ENCODE measurements at regions not wholly inside any gene's neighbourhood (a gene's known extent, or its start where the extent isn't known, plus 50 kb on each side); places are given as distances from the start of the nearest gene placed in this dataset.

- no peaks in the 10 kb centered on the region for H3K36me3 ChIP-seq (ENCODE audit: low read depth)
- no peaks in the 10 kb centered on the region for H3K27me3 ChIP-seq (ENCODE audit: insufficient read depth, low read depth)
- intact Hi-C loops (cut with micrococcal nuclease; ENCODE audit: unreplicated experiment), result no loop called here
- no peaks in the 10 kb centered on the region for H4K20me1 ChIP-seq (ENCODE audit: insufficient read depth)
- H3F3A ChIP-seq (ENCODE audit: insufficient read depth, low read depth), result no peaks in the 10 kb centered on the region
- no peaks in the 10 kb centered on the region for H3K79me2 ChIP-seq (ENCODE audit: low read depth)
- TF ChIP-seq, protein P1, sequence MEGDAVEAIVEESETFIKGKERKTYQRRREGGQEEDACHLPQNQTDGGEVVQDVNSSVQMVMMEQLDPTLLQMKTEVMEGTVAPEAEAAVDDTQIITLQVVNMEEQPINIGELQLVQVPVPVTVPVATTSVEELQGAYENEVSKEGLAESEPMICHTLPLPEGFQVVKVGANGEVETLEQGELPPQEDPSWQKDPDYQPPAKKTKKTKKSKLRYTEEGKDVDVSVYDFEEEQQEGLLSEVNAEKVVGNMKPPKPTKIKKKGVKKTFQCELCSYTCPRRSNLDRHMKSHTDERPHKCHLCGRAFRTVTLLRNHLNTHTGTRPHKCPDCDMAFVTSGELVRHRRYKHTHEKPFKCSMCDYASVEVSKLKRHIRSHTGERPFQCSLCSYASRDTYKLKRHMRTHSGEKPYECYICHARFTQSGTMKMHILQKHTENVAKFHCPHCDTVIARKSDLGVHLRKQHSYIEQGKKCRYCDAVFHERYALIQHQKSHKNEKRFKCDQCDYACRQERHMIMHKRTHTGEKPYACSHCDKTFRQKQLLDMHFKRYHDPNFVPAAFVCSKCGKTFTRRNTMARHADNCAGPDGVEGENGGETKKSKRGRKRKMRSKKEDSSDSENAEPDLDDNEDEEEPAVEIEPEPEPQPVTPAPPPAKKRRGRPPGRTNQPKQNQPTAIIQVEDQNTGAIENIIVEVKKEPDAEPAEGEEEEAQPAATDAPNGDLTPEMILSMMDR (conservative IDR thresholded peaks at IDR 0.05), result no peak
- no peak for TF ChIP-seq EZH2 (IDR thresholded peaks at IDR 0.05; ENCODE audit: low read depth)
- H3K9me2 ChIP-seq (ENCODE audit: insufficient read depth), result no peaks in the 10 kb centered on the region
- no peaks in the 10 kb centered on the region for H3K4me1 ChIP-seq (replicated peaks; ENCODE audit: insufficient read depth)
- no peak overlapping the region for H3K27ac ChIP-seq
- no TSS peak for BruUV-seq (replicated peaks)
- no peaks in the 10 kb centered on the region for H3K9me3 ChIP-seq (ENCODE audit: insufficient read depth, low read depth)
- CTCF ChIA-PET, result no interaction called here
- no peak overlapping the region for H3K4me3 ChIP-seq
- H2AFZ ChIP-seq, result no peak overlapping the region
- POLR2A ChIA-PET (ENCODE audit: unreplicated experiment), result no interaction called here
- no peak overlapping the region for H3K4me2 ChIP-seq
- no peak for DNase-seq
Observed at GRCh38 chr7:118861581-118861980, 637.1 kb downstream of the ANKRD7 start.

GRCh38 chr7:118862740-118863139, 638.2 kb downstream of the ANKRD7 start:
- CTCF ChIA-PET, result no interaction called here
- H3K9me3 ChIP-seq (ENCODE audit: insufficient read depth, low read depth), result no peaks in the 10 kb centered on the region
- no peak overlapping the region for H3K4me2 ChIP-seq
- no peaks in the 10 kb centered on the region for H3K79me2 ChIP-seq (ENCODE audit: low read depth)
- H3K4me3 ChIP-seq, result no peak overlapping the region
- no peak overlapping the region for H2AFZ ChIP-seq
- intact Hi-C loops (cut with micrococcal nuclease; ENCODE audit: unreplicated experiment), result no loop called here
- no peaks in the 10 kb centered on the region for H4K20me1 ChIP-seq (ENCODE audit: insufficient read depth)
- H3K4me1 ChIP-seq (replicated peaks; ENCODE audit: insufficient read depth), result no peaks in the 10 kb centered on the region
- H3K9me2 ChIP-seq (ENCODE audit: insufficient read depth), result no peaks in the 10 kb centered on the region
- H3F3A ChIP-seq (ENCODE audit: insufficient read depth, low read depth), result no peaks in the 10 kb centered on the region
- no peaks in the 10 kb centered on the region for H3K36me3 ChIP-seq (ENCODE audit: low read depth)
- BruUV-seq (replicated peaks), result no TSS peak
- no peak overlapping the region for H3K27ac ChIP-seq
- no peaks in the 10 kb centered on the region for H3K27me3 ChIP-seq (ENCODE audit: insufficient read depth, low read depth)
- TF ChIP-seq, protein P1 (conservative IDR thresholded peaks at IDR 0.05), result no peak
- no peak for TF ChIP-seq EZH2 (IDR thresholded peaks at IDR 0.05; ENCODE audit: low read depth)
- POLR2A ChIA-PET (ENCODE audit: unreplicated experiment), result no interaction called here
- no peak for DNase-seq

- H3F3A ChIP-seq (ENCODE audit: insufficient read depth, low read depth), result no peaks in the 10 kb centered on the region
- no peak overlapping the region for H2AFZ ChIP-seq
- H3K9me3 ChIP-seq (ENCODE audit: insufficient read depth, low read depth), result no peaks in the 10 kb centered on the region
- H4K20me1 ChIP-seq (ENCODE audit: insufficient read depth), result no peaks in the 10 kb centered on the region
- H3K4me1 ChIP-seq (replicated peaks; ENCODE audit: insufficient read depth), result no peaks in the 10 kb centered on the region
- no peak overlapping the region for H3K27ac ChIP-seq
- no peak overlapping the region for H3K4me3 ChIP-seq
- no peaks in the 10 kb centered on the region for H3K27me3 ChIP-seq (ENCODE audit: insufficient read depth, low read depth)
- no peaks in the 10 kb centered on the region for H3K79me2 ChIP-seq (ENCODE audit: low read depth)
- TF ChIP-seq, protein P1 (conservative IDR thresholded peaks at IDR 0.05), result no peak
- TF ChIP-seq EZH2 (IDR thresholded peaks at IDR 0.05; ENCODE audit: low read depth), result no peak
- no TSS peak for BruUV-seq (replicated peaks)
- intact Hi-C loops (cut with micrococcal nuclease; ENCODE audit: unreplicated experiment), result no loop called here
- POLR2A ChIA-PET (ENCODE audit: unreplicated experiment), result no interaction called here
- no peaks in the 10 kb centered on the region for H3K9me2 ChIP-seq (ENCODE audit: insufficient read depth)
- DNase-seq, result no peak
- H3K36me3 ChIP-seq (ENCODE audit: low read depth), result no peaks in the 10 kb centered on the region
- H3K4me2 ChIP-seq, result no peak overlapping the region
- CTCF ChIA-PET, result no interaction called here
Observed at GRCh38 chr7:118863966-118864365, 639.5 kb downstream of the ANKRD7 start.
